Hepatocyte (in vitro differentiated cells): ENCODE measurements at regions not wholly inside any gene's neighbourhood (a gene's known extent, or its start where the extent isn't known, plus 50 kb on each side); places are given as distances from the start of the nearest gene placed in this dataset.

Experiments used
- DNase-seq: peaks from one replicate; pipeline ENCODE4 v3.0.0-alpha.2; 2016; ENCODE audit warnings: low spot score
- H2AFZ ChIP-seq: fragments of 200-600 bp; sonication (generic); 2 replicates; pipeline ENCODE4 v1.6.0; 2016; ENCODE audit warnings: antibody characterized with exemption, mild to moderate bottlenecking
- H3K27ac ChIP-seq: fragments of 200-600 bp; sonication (generic); 2 replicates; pipeline ENCODE4 v1.5.1; 2016; ENCODE audit warnings: mild to moderate bottlenecking
- H3K27me3 ChIP-seq: fragments of 200-600 bp; sonication (generic); 2 replicates; pipeline ENCODE4 v1.6.1; 2016
- H3K36me3 ChIP-seq: fragments of 200-600 bp; sonication (generic); replicated peaks from 2 replicates; pipeline ENCODE4 v1.5.1; 2016; ENCODE audit warnings: low read depth; ENCODE audit not compliant: insufficient read depth
- H3K4me1 ChIP-seq: fragments of 200-600 bp; sonication (generic); 2 replicates; pipeline ENCODE4 v1.5.1; 2016; ENCODE audit warnings: mild to moderate bottlenecking, moderate library complexity; ENCODE audit not compliant: insufficient read depth
- H3K4me2 ChIP-seq: fragments of 200-600 bp; sonication (generic); 2 replicates; pipeline ENCODE4 v1.6.0; 2016
- H3K4me3 ChIP-seq: fragments of 200-600 bp; sonication (generic); 2 replicates; pipeline ENCODE4 v1.5.1; 2016; ENCODE audit warnings: mild to moderate bottlenecking
- H3K79me2 ChIP-seq: fragments of 200-600 bp; sonication (generic); 2 replicates; pipeline ENCODE4 v1.6.0; 2017; ENCODE audit warnings: mild to moderate bottlenecking
- H3K9me2 ChIP-seq: fragments of 200-600 bp; sonication (generic); replicated peaks from 2 replicates; pipeline ENCODE4 v1.6.0; 2017; ENCODE audit warnings: mild to moderate bottlenecking; ENCODE audit not compliant: insufficient read depth
- H3K9me3 ChIP-seq: fragments of 200-600 bp; sonication (generic); 2 replicates; pipeline ENCODE4 v1.5.1; 2016; ENCODE audit warnings: low read depth, mild to moderate bottlenecking
- H4K20me1 ChIP-seq: fragments of 200-600 bp; sonication (generic); 2 replicates; pipeline ENCODE4 v1.6.0; 2016; ENCODE audit warnings: mild to moderate bottlenecking; ENCODE audit not compliant: insufficient read depth, poor library complexity, severe bottlenecking
- EZH2 ChIP-seq: fragments of 200-600 bp; sonication (generic); IDR thresholded peaks from 2 replicates; pipeline ENCODE4 v1.6.1; 2016; ENCODE audit warnings: antibody characterized with exemption, mild to moderate bottlenecking, borderline replicate concordance
- EZH2phosphoT487 ChIP-seq: fragments of 200-600 bp; sonication (generic); IDR thresholded peaks from one replicate; pipeline ENCODE4 v1.6.1; 2018; ENCODE audit warnings: antibody characterized with exemption, mild to moderate bottlenecking, low read depth, moderate library complexity; ENCODE audit not compliant: unreplicated experiment, severe bottlenecking
- WGBS: methylation state at CpG from one replicate; pipeline ENCODE4 v1.1.6; 2016; ENCODE audit warnings: low lambda C conversion rate; ENCODE audit errors: missing lambda C conversion rate; 5-methylcytosine and 5-hydroxymethylcytosine counted together
- TF ChIP-seq, protein P1 (sequence below): fragments of 200-600 bp; sonication (generic); IDR thresholded peaks from 2 replicates; pipeline ENCODE4 v1.5.1; 2016; ENCODE audit warnings: antibody characterized with exemption, mild to moderate bottlenecking; ENCODE audit not compliant: poor library complexity

DNA sequence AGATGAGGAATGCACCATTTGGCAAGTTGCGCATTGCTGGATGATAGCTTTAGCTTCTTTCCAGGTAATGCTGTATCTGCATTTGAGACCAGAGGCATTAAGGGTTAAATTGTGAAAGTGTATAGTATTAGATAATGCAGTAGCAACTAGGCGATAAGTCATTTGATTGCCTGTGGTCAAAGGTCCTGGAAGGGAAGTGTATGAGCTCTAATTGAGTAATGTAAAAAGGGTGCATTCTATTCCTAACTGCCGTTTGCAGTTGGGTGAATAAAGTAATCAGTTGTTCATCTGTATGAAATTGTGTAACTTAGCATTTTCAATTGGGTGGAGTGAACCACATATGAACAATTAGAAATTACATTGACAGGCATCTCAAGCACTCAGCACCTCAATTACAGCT is 54.5 kb upstream of the WDR1 start:
- TF ChIP-seq, protein P1, sequence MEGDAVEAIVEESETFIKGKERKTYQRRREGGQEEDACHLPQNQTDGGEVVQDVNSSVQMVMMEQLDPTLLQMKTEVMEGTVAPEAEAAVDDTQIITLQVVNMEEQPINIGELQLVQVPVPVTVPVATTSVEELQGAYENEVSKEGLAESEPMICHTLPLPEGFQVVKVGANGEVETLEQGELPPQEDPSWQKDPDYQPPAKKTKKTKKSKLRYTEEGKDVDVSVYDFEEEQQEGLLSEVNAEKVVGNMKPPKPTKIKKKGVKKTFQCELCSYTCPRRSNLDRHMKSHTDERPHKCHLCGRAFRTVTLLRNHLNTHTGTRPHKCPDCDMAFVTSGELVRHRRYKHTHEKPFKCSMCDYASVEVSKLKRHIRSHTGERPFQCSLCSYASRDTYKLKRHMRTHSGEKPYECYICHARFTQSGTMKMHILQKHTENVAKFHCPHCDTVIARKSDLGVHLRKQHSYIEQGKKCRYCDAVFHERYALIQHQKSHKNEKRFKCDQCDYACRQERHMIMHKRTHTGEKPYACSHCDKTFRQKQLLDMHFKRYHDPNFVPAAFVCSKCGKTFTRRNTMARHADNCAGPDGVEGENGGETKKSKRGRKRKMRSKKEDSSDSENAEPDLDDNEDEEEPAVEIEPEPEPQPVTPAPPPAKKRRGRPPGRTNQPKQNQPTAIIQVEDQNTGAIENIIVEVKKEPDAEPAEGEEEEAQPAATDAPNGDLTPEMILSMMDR: no peak
- no peak for TF ChIP-seq EZH2
- peak; percentile 35 for TF ChIP-seq EZH2phosphoT487
- no peaks in the 10 kb centered on the region for H3K9me2 ChIP-seq
- peaks cover 26% of the 10 kb centered on the region for H3K4me1 ChIP-seq
- no peak overlapping the region for H3K4me3 ChIP-seq
- no peaks in the 10 kb centered on the region for H3K79me2 ChIP-seq
- no peak overlapping the region for H3K4me2 ChIP-seq
- no peak overlapping the region for H2AFZ ChIP-seq
- no peaks in the 10 kb centered on the region for H3K9me3 ChIP-seq
- no peaks in the 10 kb centered on the region for H3K27me3 ChIP-seq
- H3K36me3 ChIP-seq: no peaks in the 10 kb centered on the region
- 50% methylated on average over 3 of the region's 3 CpGs for WGBS
- no peak for DNase-seq
- H3K27ac ChIP-seq: no peak overlapping the region
- H4K20me1 ChIP-seq: no peaks in the 10 kb centered on the region

DNA sequence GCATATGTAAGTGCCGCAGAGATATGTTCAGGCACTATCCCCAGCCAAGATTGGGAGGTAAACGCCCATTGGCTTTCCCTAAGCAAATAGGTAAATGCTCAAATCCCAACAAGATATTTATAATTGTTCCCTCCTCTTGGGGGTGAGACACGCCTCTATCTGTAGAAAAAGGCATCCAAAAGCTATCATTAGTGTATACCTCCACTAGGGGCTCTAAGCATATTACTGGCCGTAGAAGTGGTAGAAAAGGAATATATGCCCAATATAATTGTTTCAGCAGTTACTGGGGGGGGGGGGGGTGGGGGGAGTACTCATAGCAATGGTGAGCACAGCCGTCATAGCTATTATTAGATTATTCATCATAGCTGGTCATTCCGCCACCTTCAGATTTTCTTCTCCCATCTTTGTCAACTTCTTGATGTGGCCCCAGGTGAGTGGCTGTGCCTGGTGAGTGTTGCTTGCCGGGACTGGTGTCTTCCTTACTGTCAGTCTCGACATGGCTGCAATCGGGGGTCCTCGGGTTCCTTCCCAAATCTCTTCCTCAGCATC is 53.3 kb upstream of the WDR1 start:
- no peak for DNase-seq
- TF ChIP-seq EZH2: no peak
- TF ChIP-seq, protein P1: no peak
- TF ChIP-seq EZH2phosphoT487: no peak
- no peaks in the 10 kb centered on the region for H3K9me3 ChIP-seq
- no peaks in the 10 kb centered on the region for H3K36me3 ChIP-seq
- H3K4me2 ChIP-seq: no peak overlapping the region
- no peak overlapping the region for H3K4me3 ChIP-seq
- WGBS: 96% methylated on average over 10 of the region's 10 CpGs
- H3K27ac ChIP-seq: no peak overlapping the region
- no peaks in the 10 kb centered on the region for H3K79me2 ChIP-seq
- no peak overlapping the region for H2AFZ ChIP-seq
- no peaks in the 10 kb centered on the region for H3K27me3 ChIP-seq
- H3K4me1 ChIP-seq: peaks cover 26% of the 10 kb centered on the region
- no peaks in the 10 kb centered on the region for H3K9me2 ChIP-seq
- no peaks in the 10 kb centered on the region for H4K20me1 ChIP-seq

DNA sequence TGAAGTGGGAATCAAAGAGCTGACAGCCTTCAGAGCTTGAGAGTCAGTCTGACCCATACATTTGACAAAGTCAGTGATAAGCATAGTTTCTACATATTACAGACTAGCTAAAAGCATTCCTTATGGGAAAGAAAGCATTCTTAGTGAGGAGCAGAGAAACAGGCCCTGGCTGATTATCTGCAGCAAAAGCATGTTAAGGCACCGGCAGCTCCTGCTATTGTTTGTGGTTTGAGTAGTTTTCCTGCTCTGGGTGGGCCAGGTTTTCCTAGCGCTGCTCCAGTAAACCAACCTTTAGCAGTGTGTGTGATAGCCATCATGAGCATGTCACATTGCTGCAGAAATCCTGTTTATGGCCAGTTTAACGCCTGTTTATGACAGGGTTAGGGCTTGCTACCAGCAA is 51.6 kb upstream of the WDR1 start:
- Histone ChIP-seq H3K79me2 (no peaks in the 10 kb centered on the region), H2AFZ (no peak overlapping the region), H4K20me1 (no peaks in the 10 kb centered on the region), H3K4me1 (peaks cover 25% of the 10 kb centered on the region), H3K4me2 (no peak overlapping the region), H3K9me2 (no peaks in the 10 kb centered on the region), H3K27me3 (no peaks in the 10 kb centered on the region), H3K9me3 (no peaks in the 10 kb centered on the region), H3K36me3 (no peaks in the 10 kb centered on the region), H3K27ac (no peak overlapping the region), H3K4me3 (no peak overlapping the region)
- WGBS: 28% methylated on average over 3 of the region's 3 CpGs
- TF ChIP-seq, protein P1: no peak
- TF ChIP-seq EZH2phosphoT487: no peak
- TF ChIP-seq EZH2: no peak
- DNase-seq: no peak

DNA sequence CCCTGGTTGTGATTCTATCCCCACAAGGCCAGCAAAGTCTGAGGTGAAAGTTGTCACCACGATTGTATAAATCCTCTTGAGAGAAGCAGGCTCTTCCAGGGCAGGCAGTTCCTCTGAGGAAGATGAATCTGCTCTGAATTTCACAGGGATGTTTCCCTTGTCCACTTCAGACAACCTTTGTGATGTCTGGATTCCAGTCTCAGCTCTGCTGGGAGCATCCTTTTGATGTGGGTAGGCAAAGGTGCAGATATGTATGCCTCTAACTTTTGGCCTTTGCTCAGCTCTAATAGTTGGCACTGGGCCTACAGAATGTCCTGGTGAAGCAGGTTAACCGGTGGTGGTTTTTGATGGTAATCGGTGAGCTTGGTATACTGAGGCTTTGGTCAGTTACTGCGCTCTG is 50.6 kb upstream of the WDR1 start:
- Histone ChIP-seq H3K9me3 (no peaks in the 10 kb centered on the region), H3K4me1 (peaks cover 29% of the 10 kb centered on the region), H4K20me1 (no peaks in the 10 kb centered on the region), H3K4me3 (no peak overlapping the region), H2AFZ (no peak overlapping the region), H3K27me3 (no peaks in the 10 kb centered on the region), H3K9me2 (no peaks in the 10 kb centered on the region), H3K27ac (no peak overlapping the region), H3K36me3 (no peaks in the 10 kb centered on the region), H3K4me2 (no peak overlapping the region), H3K79me2 (no peaks in the 10 kb centered on the region)
- TF ChIP-seq EZH2phosphoT487: no peak
- TF ChIP-seq, protein P1: no peak
- TF ChIP-seq EZH2: no peak
- WGBS: 73% methylated on average over 4 of the region's 4 CpGs
- DNase-seq: no peak
